Thyroid gland (tissue), 4 donors: ENCODE measurements at regions not wholly inside any gene's neighbourhood (a gene's known extent, or its start where the extent isn't known, plus 50 kb on each side); places are given as distances from the start of the nearest gene placed in this dataset.

Experiments
- POLR2A ChIP-seq, 2 donors: fragments of 450-650 bp; IDR thresholded peaks; one replicate each; pipeline ENCODE4 v1.6.1; 2017; ENCODE audit warnings: antibody characterized with exemption in 2 of 2, mild to moderate bottlenecking in 2 of 2, moderate library complexity in 1 of 2
- TF ChIP-seq, protein P1 (sequence below), 6 experiments: fragments of 200-600 bp in 3 of 6; fragments of 450-650 bp in 3 of 6; sonication (generic) in 3 of 6; IDR thresholded peaks; one replicate each; pipeline ENCODE4 v1.5.1; 2016 to 2019; ENCODE audit warnings: antibody characterized with exemption in 6 of 6, mild to moderate bottlenecking in 2 of 6, inconsistent platforms in 1 of 6, moderate library complexity in 1 of 6

GRCh38 chr2:107595285-107595684, 231.4 kb upstream of the RGPD4 start:
- TF ChIP-seq POLR2A (IDR thresholded peaks at IDR 0.05) = no peak
- TF ChIP-seq, protein P1, sequence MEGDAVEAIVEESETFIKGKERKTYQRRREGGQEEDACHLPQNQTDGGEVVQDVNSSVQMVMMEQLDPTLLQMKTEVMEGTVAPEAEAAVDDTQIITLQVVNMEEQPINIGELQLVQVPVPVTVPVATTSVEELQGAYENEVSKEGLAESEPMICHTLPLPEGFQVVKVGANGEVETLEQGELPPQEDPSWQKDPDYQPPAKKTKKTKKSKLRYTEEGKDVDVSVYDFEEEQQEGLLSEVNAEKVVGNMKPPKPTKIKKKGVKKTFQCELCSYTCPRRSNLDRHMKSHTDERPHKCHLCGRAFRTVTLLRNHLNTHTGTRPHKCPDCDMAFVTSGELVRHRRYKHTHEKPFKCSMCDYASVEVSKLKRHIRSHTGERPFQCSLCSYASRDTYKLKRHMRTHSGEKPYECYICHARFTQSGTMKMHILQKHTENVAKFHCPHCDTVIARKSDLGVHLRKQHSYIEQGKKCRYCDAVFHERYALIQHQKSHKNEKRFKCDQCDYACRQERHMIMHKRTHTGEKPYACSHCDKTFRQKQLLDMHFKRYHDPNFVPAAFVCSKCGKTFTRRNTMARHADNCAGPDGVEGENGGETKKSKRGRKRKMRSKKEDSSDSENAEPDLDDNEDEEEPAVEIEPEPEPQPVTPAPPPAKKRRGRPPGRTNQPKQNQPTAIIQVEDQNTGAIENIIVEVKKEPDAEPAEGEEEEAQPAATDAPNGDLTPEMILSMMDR (IDR thresholded peaks at IDR 0.05) = no peak
